ENCODE measurements at regions not wholly inside any gene's neighbourhood (a gene's known extent, or its start where the extent isn't known, plus 50 kb on each side); places are given as distances from the start of the nearest gene placed in this dataset.

DNA sequence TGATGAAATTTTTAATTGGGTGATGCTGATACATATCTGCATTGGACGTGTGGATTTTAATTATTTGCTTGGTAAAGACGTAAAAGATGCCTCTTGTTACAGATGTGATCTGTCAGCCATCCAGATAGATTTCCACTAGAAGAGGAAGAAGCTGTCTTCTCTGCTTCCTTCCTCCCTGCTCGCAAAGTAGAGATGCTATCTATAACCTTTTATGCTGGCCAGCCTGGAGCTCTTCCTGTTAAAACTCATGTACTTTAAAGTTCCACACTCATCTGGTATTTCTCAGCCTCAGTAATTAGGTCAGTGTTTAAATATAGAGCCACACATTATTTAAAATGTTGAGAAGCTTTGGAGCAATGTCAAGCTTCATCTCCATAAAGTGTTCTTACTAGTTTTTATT lies 51.2 kb upstream of the TMEM229A start:
- CTCF ChIA-PET, result no interaction called here
- POLR2A ChIA-PET, result no interaction called here
- no peaks in the 10 kb centered on the region for H3K9me3 Mint-ChIP-seq
- no peaks in the 10 kb centered on the region for H3K36me3 Mint-ChIP-seq (ENCODE audit: low read depth)
- no peak for DNase-seq
- H3K27me3 Mint-ChIP-seq, result no peaks in the 10 kb centered on the region
- intact Hi-C loops (cut with micrococcal nuclease), result no loop called here
- no peaks in the 10 kb centered on the region for H3K4me1 Mint-ChIP-seq
- H3K4me3 Mint-ChIP-seq, result no peak overlapping the region
- no peak overlapping the region for H3K27ac Mint-ChIP-seq
- no peak for TF ChIP-seq CTCF (IDR thresholded peaks at IDR 0.05)
- no peak for ATAC-seq (ENCODE audit: low read depth)
